Upper lobe of left lung (tissue), 6 donors: ENCODE measurements at regions not wholly inside any gene's neighbourhood (a gene's known extent, or its start where the extent isn't known, plus 50 kb on each side); places are given as distances from the start of the nearest gene placed in this dataset.
"Not testable (repeated sequence)": the region's sequence is repeated elsewhere in the genome, so short reads cannot be mapped to it uniquely, and the experiment has no call there.

ENCODE experiments used
- ATAC-seq, 2 donors: fragments of 200-7000 bp; cut with Tn5 transposase; one replicate each; pipeline ENCODE4 v1.9.1; 2022; ENCODE audit warnings: mild to moderate bottlenecking in 2 of 2, moderate library complexity in 2 of 2; ENCODE audit not compliant: low FRiP score in 2 of 2
- DNase-seq, 2 donors: peaks; one replicate each; pipeline ENCODE4 v3.0.0-alpha.2; 2019 to 2020
- H3K27ac ChIP-seq, 4 donors: fragments of 200-600 bp; sonication (generic); one replicate each; pipeline ENCODE4 v1.5.1; 2016 to 2019
- H3K27me3 ChIP-seq, 4 donors: fragments of 200-600 bp; sonication (generic); one replicate each; pipeline ENCODE4 v1.5.1; 2017 to 2019
- H3K36me3 ChIP-seq, 4 donors: fragments of 200-600 bp; sonication (generic); one replicate each; pipeline ENCODE4 v1.5.1; 2016 to 2019
- H3K4me1 ChIP-seq, 4 donors: fragments of 200-600 bp; sonication (generic); one replicate each; pipeline ENCODE4 v1.5.1; 2018 to 2019
- H3K4me3 ChIP-seq, 4 donors: fragments of 200-600 bp; sonication (generic); one replicate each; pipeline ENCODE4 v1.5.1; 2017 to 2019; ENCODE audit warnings: mild to moderate bottlenecking in 2 of 4, moderate library complexity in 1 of 4
- H3K9me3 ChIP-seq, 4 donors: fragments of 200-600 bp; sonication (generic); one replicate each; pipeline ENCODE4 v1.5.1; 2018 to 2019
- EP300 ChIP-seq, 4 donors: sonication (generic); formaldehyde crosslinking; IDR thresholded peaks; one replicate each; pipeline ENCODE4 v1.5.1; 2017; ENCODE audit warnings: antibody characterized with exemption in 4 of 4, control low read depth in 2 of 4
- POLR2A ChIP-seq, 4 donors: fragments of 450-650 bp; IDR thresholded peaks; one replicate each; pipeline ENCODE4 v1.5.1; 2016 to 2017; ENCODE audit warnings: antibody characterized with exemption in 4 of 4, mild to moderate bottlenecking in 2 of 4
- POLR2AphosphoS5 ChIP-seq, 2 donors: sonication (generic); formaldehyde crosslinking; IDR thresholded peaks; one replicate each; pipeline ENCODE4 v1.5.1; 2017; ENCODE audit warnings: antibody characterized with exemption in 2 of 2
- WGBS, 2 donors: methylation state at CpG; one replicate each; pipeline ENCODE4 v1.1.5; 2017 to 2018; 5-methylcytosine and 5-hydroxymethylcytosine counted together
- TF ChIP-seq, protein P1 (sequence below), 6 experiments: fragments of 450-650 bp in 4 of 6; fragments of 200-600 bp in 2 of 6; sonication (generic) in 2 of 6; IDR thresholded peaks; one replicate each; pipeline ENCODE4 v1.5.1; 2016 to 2019; ENCODE audit warnings: antibody characterized with exemption in 6 of 6
- donor health status: DM: no; HTN: no; CAD: no; lungs with moderate emphysema.
- donor health status: DM: no; HTN: yes; CAD: no; lungs with severe emphysema.

DNA sequence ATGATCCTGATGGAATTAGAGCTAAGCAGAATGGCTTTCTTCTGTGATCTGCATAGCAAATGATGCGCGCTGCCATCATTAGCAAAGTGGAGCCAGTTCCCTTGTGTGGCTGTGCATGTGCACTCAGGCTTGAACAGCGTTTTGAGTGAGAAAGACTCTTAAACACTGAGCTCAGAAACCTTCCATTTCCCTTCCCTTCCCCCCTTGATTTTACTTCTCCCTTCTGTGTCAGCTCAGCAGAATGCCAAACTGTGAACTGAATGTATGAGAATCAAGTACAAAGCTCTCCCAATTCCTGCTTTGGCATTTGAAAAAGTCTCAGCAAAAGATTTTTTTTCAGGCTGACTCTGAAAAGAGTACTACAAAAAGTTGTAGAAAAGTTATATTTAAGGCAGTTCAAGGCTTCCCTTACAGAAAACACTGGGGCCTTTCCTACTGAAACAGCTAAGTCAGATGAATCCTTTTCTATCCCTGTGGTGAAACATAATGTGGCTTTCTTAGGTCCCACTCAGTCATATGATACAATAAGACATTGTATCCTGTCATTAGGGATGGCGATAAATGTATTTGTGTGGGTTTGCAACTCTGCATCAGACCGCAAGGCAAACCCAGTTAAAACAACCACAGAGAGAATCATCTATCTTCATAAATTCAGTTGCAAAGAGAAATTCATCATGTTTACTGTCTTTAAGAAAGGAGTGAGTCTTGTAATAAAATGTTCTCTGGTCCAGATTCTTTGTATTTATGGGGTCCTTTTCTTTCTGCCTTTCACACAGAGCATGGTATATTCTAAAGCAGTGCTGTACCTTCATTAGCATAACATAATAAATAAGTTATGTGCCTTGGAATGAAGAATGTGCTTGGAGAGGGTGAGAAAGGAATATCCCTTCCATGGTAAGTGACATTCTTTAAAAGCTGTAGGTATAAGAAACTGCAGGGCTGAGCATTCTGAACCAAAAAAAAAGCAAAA is 222.6 kb downstream of the CAAP1 start:
- ATAC-seq = no peak
- Histone ChIP-seq H3K4me3 (no peak overlapping the region), H3K27me3 (no peaks in the 10 kb centered on the region), H3K27ac (no peak overlapping the region), H3K9me3 (no peaks in the 10 kb centered on the region), H3K36me3 (no peaks in the 10 kb centered on the region), H3K4me1 (no peaks in the 10 kb centered on the region)
- DNase-seq = no peak
- WGBS, 2 donors = 73 to 75% methylated on average over 5 of the region's 5 CpGs
- TF ChIP-seq POLR2AphosphoS5 (IDR thresholded peaks at IDR 0.05) (no peak), EP300 (IDR thresholded peaks at IDR 0.05) (no peak), POLR2A (IDR thresholded peaks at IDR 0.05) (no peak)
- TF ChIP-seq, protein P1, sequence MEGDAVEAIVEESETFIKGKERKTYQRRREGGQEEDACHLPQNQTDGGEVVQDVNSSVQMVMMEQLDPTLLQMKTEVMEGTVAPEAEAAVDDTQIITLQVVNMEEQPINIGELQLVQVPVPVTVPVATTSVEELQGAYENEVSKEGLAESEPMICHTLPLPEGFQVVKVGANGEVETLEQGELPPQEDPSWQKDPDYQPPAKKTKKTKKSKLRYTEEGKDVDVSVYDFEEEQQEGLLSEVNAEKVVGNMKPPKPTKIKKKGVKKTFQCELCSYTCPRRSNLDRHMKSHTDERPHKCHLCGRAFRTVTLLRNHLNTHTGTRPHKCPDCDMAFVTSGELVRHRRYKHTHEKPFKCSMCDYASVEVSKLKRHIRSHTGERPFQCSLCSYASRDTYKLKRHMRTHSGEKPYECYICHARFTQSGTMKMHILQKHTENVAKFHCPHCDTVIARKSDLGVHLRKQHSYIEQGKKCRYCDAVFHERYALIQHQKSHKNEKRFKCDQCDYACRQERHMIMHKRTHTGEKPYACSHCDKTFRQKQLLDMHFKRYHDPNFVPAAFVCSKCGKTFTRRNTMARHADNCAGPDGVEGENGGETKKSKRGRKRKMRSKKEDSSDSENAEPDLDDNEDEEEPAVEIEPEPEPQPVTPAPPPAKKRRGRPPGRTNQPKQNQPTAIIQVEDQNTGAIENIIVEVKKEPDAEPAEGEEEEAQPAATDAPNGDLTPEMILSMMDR (IDR thresholded peaks at IDR 0.05) = no peak

DNA sequence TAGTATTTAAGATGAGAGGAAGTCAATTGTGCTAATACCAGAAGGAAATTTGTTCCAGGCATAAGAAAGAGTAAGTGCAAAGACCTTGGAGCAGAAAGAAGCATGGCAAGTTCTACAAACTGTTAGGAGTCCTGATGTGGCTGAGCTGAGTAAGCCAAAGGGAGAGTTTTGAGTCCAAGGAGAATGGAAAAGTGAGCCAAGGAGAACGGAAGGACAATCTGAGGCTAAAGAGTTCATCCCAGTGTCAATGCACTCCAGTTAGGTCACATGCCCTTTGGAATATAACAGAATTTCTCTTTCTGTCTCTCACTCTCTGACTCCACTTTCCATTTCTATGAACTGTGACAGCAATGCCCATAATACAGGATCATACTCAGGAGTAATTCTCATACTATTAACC is 224.7 kb downstream of the CAAP1 start:
- TF ChIP-seq POLR2A (IDR thresholded peaks at IDR 0.05) = no peak
- no peak for TF ChIP-seq POLR2AphosphoS5 (IDR thresholded peaks at IDR 0.05)
- 82 to 89% methylated on average over 1 of the region's 1 CpG for WGBS, 2 donors
- H3K27ac ChIP-seq = no peak overlapping the region

DNA sequence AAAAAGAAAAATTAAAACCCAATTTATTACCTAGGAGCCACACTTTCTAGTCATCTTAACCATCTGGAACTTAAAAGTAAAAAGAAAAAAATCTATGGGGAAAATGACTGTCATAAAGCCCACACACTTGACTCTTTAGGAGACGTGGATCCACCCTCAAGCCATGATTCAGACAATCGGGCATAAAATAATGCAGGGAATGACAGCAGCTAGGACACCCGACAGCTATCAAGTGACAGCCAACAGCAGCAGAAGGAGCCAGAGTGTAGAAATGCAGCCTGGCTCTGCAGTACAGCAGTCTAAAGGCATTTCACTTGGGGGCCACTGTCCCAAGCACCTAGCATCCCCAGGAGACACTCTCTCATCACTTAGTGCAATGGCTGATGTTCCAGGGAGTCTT is 226.9 kb downstream of the CAAP1 start:
- H3K4me1 ChIP-seq = no peaks in the 10 kb centered on the region
- no peak for ATAC-seq
- H3K27ac ChIP-seq = no peak overlapping the region
- H3K9me3 ChIP-seq = no peaks in the 10 kb centered on the region
- TF ChIP-seq POLR2AphosphoS5 (IDR thresholded peaks at IDR 0.05) = no peak
- TF ChIP-seq EP300 (IDR thresholded peaks at IDR 0.05) = no peak
- TF ChIP-seq, protein P1 (IDR thresholded peaks at IDR 0.05) = no peak
- TF ChIP-seq POLR2A (IDR thresholded peaks at IDR 0.05) = no peak
- H3K4me3 ChIP-seq = no peak overlapping the region
- WGBS, 2 donors = 64 to 77% methylated on average over 3 of the region's 3 CpGs
- DNase-seq = no peak
- H3K27me3 ChIP-seq = no peaks in the 10 kb centered on the region
- no peaks in the 10 kb centered on the region for H3K36me3 ChIP-seq

More for the DNA sequence above, 224.7 kb downstream of the CAAP1 start:
- H3K4me1 ChIP-seq = no peaks in the 10 kb centered on the region
- no peaks in the 10 kb centered on the region for H3K27me3 ChIP-seq
- H3K4me3 ChIP-seq = no peak overlapping the region
- DNase-seq (no peak), ATAC-seq (no peak)
- no peaks in the 10 kb centered on the region for H3K36me3 ChIP-seq
- no peaks in the 10 kb centered on the region for H3K9me3 ChIP-seq

DNA sequence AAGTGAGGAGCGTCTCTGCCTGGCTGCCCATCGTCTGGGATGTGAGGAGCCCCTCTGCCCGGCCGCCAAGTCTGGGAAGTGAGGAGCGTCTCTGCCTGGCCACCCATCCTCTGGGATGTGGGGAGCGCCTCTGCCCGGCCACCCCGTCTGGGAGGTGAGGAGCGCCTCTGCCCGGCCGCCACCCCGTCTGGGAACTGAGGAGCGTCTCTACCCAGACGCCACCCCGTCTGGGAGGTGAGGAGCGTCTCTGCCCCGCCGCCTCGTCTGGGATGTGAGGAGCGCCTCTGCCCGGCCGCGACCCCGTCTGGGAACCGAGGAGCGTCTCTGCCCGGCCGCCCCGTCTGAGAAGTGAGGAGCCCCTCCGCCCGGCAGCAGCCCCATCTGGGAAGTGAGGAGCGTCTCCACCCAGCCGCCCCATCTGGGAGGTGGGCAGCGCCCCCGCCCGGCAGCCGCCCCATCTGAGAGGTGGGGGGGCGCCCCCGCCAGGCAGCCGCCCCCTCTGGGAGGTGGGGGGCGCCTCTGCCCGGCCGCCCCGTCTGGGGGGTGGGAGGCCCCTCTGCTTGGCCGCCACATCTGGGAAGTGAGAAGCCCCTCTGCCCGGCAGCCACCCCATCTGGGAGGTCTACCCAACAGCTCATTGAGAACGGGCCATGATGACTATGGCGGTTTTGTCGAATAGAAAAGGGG is 228.4 kb downstream of the CAAP1 start:
- not testable (repeated sequence) for H3K36me3 ChIP-seq, ATAC-seq, H3K9me3 ChIP-seq, H3K4me3 ChIP-seq, H3K27me3 ChIP-seq, H3K27ac ChIP-seq, H3K4me1 ChIP-seq
- 94 to 95% methylated on average over 29 to 45 of the region's 49 CpGs for WGBS, 2 donors
- DNase-seq = peak in 1 of 2 donors; percentile 60

DNA sequence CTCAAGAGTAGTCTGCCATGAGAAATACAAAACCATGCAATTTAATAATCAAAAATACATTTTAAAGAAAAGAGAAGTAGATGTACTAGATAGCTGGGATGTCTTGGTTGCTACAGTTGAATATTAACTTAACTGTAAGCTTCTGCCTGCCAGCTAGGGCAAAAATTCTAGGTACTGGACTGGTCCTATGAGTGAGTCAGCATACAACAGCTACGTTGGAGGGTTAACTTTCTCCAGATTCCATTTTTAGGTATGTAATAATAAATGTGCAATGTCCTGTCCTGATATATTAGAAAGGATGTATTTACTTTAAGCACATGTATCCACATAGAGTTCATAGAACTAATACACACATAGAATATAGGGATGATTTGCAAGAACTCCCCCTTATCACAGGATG is 230.1 kb downstream of the CAAP1 start:
- ATAC-seq (no peak), DNase-seq (no peak)
- no peaks in the 10 kb centered on the region for H3K36me3 ChIP-seq
- no peaks in the 10 kb centered on the region for H3K9me3 ChIP-seq
- no peak overlapping the region for H3K4me3 ChIP-seq
- H3K27ac ChIP-seq = no peak overlapping the region
- no peaks in the 10 kb centered on the region for H3K4me1 ChIP-seq
- no peaks in the 10 kb centered on the region for H3K27me3 ChIP-seq
- WGBS, 2 donors = 38 to 57% methylated on average over 1 of the region's 1 CpG
- TF ChIP-seq POLR2A (IDR thresholded peaks at IDR 0.05) (no peak), POLR2AphosphoS5 (IDR thresholded peaks at IDR 0.05) (no peak), EP300 (IDR thresholded peaks at IDR 0.05) (no peak)
- TF ChIP-seq, protein P1 (IDR thresholded peaks at IDR 0.05) = no peak
